ENCODE measurements at regions not wholly inside any gene's neighbourhood (a gene's known extent, or its start where the extent isn't known, plus 50 kb on each side); places are given as distances from the start of the nearest gene placed in this dataset.

DNA sequence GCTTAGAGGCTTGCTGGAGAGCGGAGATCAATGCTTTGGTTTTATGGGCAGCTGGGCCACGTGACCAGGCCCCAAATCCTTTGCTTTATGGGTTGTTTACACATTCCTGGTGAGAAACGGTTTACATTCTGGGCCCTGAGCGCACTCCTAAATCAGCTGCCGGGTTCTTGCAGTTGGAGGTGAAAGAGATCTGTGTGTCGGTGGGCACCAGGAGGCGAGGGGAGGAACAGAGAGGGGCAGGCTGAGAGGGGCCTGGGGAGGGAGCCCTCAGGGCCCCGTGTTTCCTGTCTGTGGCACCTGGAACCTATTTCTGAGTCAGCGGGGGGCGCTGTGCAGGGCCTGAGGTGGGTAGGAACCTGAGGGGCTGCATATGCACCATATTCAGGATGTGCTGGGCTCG is 63.5 kb upstream of the HAND1 start:
- TF ChIP-seq, protein P1, sequence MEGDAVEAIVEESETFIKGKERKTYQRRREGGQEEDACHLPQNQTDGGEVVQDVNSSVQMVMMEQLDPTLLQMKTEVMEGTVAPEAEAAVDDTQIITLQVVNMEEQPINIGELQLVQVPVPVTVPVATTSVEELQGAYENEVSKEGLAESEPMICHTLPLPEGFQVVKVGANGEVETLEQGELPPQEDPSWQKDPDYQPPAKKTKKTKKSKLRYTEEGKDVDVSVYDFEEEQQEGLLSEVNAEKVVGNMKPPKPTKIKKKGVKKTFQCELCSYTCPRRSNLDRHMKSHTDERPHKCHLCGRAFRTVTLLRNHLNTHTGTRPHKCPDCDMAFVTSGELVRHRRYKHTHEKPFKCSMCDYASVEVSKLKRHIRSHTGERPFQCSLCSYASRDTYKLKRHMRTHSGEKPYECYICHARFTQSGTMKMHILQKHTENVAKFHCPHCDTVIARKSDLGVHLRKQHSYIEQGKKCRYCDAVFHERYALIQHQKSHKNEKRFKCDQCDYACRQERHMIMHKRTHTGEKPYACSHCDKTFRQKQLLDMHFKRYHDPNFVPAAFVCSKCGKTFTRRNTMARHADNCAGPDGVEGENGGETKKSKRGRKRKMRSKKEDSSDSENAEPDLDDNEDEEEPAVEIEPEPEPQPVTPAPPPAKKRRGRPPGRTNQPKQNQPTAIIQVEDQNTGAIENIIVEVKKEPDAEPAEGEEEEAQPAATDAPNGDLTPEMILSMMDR (IDR thresholded peaks at IDR 0.05; ENCODE audit: low read depth, low read length), result no peak
- no peak for TF ChIP-seq EZH2phosphoT487 (IDR thresholded peaks at IDR 0.05; ENCODE audit: low read depth)

Measured in OCI-LY3 (cell line).